Mucosa of rectum (tissue), 2 donors: ENCODE measurements at regions not wholly inside any gene's neighbourhood (a gene's known extent, or its start where the extent isn't known, plus 50 kb on each side); places are given as distances from the start of the nearest gene placed in this dataset.

Source experiments
- H3K27ac ChIP-seq, 2 donors: one replicate each; pipeline ENCODE4 v1.7.0; 2013; ENCODE audit warnings: inconsistent platforms in 2 of 2, low read depth in 2 of 2, low read length in 2 of 2
- H3K27me3 ChIP-seq, 2 donors: one replicate each; pipeline ENCODE4 v1.7.0; 2013; ENCODE audit warnings: low read length in 2 of 2; ENCODE audit not compliant: control insufficient read depth in 2 of 2, insufficient read depth in 2 of 2
- H3K36me3 ChIP-seq, 2 donors: one replicate each; pipeline ENCODE4 v1.7.0; 2013; ENCODE audit warnings: low read length in 2 of 2; ENCODE audit not compliant: control insufficient read depth in 2 of 2, insufficient read depth in 2 of 2
- H3K4me1 ChIP-seq, 2 donors: one replicate each; pipeline ENCODE4 v1.7.0; 2013; ENCODE audit warnings: low read length in 2 of 2, mild to moderate bottlenecking in 1 of 2; ENCODE audit not compliant: control insufficient read depth in 2 of 2, insufficient read depth in 2 of 2
- H3K4me3 ChIP-seq, 2 donors: one replicate each; pipeline ENCODE4 v1.7.0; 2013; ENCODE audit warnings: low read length in 2 of 2
- H3K9ac ChIP-seq, 2 donors: one replicate each; pipeline ENCODE4 v1.7.0; 2013; ENCODE audit warnings: low read length in 2 of 2, low read depth in 1 of 2, mild to moderate bottlenecking in 1 of 2
- H3K9me3 ChIP-seq, 2 donors: one replicate each; pipeline ENCODE4 v1.7.0; 2013; ENCODE audit warnings: low read length in 2 of 2; ENCODE audit not compliant: control insufficient read depth in 2 of 2
- donor health status: healthy.
- donor health status: Normal muscosa, but diverticular disease.

- no peaks in the 10 kb centered on the region for H3K9me3 ChIP-seq
- H3K27me3 ChIP-seq: no peaks in the 10 kb centered on the region
- H3K9ac ChIP-seq: no peak overlapping the region
Measured at GRCh38 chr7:18396953-18397352, 98.6 kb upstream of the HDAC9 start.

GRCh38 chr7:18399436-18400235 lies 95.9 kb upstream of the HDAC9 start:
- H3K4me1 ChIP-seq: no peaks in the 10 kb centered on the region
- no peak overlapping the region for H3K27ac ChIP-seq
- H3K4me3 ChIP-seq: no peak overlapping the region
- H3K9me3 ChIP-seq: no peaks in the 10 kb centered on the region
- no peak overlapping the region for H3K9ac ChIP-seq
- no peaks in the 10 kb centered on the region for H3K36me3 ChIP-seq
- H3K27me3 ChIP-seq: no peaks in the 10 kb centered on the region

More at GRCh38 chr7:18396953-18397352, 98.6 kb upstream of the HDAC9 start:
- no peaks in the 10 kb centered on the region for H3K4me1 ChIP-seq
- no peak overlapping the region for H3K27ac ChIP-seq
- no peaks in the 10 kb centered on the region for H3K36me3 ChIP-seq
- no peak overlapping the region for H3K4me3 ChIP-seq

DNA sequence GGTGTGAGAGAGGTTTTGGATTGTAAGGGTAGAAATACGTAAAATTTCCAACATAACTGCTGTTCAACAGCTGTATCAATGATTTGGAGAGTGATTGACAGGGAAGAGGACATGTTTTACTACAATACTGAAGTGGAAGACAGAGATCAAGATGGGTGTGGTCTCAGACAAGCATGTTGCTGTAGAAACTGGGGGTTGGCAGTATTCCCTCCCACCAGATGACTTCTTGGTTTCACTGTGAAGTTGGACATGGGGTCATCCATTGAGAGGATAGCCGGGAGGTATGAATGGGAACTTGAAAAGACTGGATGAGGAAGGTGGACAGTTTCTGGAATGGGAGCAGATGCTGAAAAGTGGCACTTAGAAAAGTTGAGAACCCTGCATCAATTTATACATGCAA lies 95.3 kb upstream of the HDAC9 start:
- no peaks in the 10 kb centered on the region for H3K4me1 ChIP-seq
- H3K9me3 ChIP-seq: no peaks in the 10 kb centered on the region
- no peaks in the 10 kb centered on the region for H3K27me3 ChIP-seq
- H3K27ac ChIP-seq: no peak overlapping the region
- no peaks in the 10 kb centered on the region for H3K36me3 ChIP-seq
- H3K9ac ChIP-seq: no peak overlapping the region
- H3K4me3 ChIP-seq: no peak overlapping the region

DNA sequence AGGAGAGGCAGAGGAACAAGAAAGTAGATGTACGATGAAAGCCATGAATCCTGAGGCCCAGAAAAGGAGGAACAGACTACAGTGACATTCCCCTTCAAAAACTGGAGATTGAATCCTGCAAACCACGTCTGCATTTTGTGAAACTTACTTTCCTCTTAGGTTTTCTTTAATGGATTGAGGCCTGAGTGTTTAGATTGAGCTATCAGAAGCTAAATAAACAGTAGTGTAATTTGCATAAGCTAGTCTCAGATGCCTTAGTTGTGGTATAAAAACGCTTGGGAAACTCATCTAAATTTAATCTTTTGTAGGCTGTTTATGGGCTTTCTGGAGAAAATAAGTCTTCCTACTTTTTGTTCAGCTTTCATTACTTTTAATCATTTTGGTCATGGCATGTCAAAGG lies 94.8 kb upstream of the HDAC9 start:
- Histone ChIP-seq H3K4me1 (no peaks in the 10 kb centered on the region), H3K9ac (no peak overlapping the region), H3K27me3 (no peaks in the 10 kb centered on the region), H3K4me3 (no peak overlapping the region), H3K27ac (no peak overlapping the region), H3K36me3 (no peaks in the 10 kb centered on the region), H3K9me3 (no peaks in the 10 kb centered on the region)

- Histone ChIP-seq H3K27ac (no peak overlapping the region), H3K27me3 (no peaks in the 10 kb centered on the region), H3K4me1 (no peaks in the 10 kb centered on the region), H3K4me3 (no peak overlapping the region), H3K9me3 (no peaks in the 10 kb centered on the region), H3K9ac (no peak overlapping the region), H3K36me3 (no peaks in the 10 kb centered on the region)
Measured at GRCh38 chr7:18401757-18402156, 93.8 kb upstream of the HDAC9 start.

- no peaks in the 10 kb centered on the region for H3K9me3 ChIP-seq
- H3K36me3 ChIP-seq: no peaks in the 10 kb centered on the region
- no peak overlapping the region for H3K4me3 ChIP-seq
Measured at GRCh38 chr7:18402488-18403183, 92.9 kb upstream of the HDAC9 start.

DNA sequence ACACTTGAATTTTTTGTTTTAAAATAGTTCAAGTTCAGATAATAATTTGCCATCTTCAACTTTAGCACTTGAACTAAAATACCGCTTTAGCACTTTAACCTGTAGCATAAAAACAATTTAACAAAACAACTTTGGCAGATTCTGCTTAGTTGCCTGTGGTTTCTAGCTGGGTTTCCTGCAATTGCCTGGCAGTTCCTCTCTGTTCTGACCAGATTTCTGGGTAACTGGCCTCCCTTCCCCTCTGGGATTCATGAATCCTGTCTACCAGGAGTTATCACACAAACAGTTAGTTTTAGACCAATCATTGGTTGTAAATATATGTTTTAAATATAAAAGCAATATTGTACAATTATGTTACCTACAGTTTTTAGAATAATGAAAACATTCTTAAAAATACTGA lies 89.8 kb upstream of the HDAC9 start:
- Histone ChIP-seq H3K9ac (no peak overlapping the region), H3K27me3 (no peaks in the 10 kb centered on the region), H3K4me3 (no peak overlapping the region), H3K36me3 (no peaks in the 10 kb centered on the region), H3K27ac (no peak overlapping the region), H3K9me3 (no peaks in the 10 kb centered on the region), H3K4me1 (no peaks in the 10 kb centered on the region)

More at GRCh38 chr7:18402488-18403183, 92.9 kb upstream of the HDAC9 start:
- Histone ChIP-seq H3K9ac (no peak overlapping the region), H3K4me1 (no peaks in the 10 kb centered on the region), H3K27ac (no peak overlapping the region), H3K27me3 (no peaks in the 10 kb centered on the region)

DNA sequence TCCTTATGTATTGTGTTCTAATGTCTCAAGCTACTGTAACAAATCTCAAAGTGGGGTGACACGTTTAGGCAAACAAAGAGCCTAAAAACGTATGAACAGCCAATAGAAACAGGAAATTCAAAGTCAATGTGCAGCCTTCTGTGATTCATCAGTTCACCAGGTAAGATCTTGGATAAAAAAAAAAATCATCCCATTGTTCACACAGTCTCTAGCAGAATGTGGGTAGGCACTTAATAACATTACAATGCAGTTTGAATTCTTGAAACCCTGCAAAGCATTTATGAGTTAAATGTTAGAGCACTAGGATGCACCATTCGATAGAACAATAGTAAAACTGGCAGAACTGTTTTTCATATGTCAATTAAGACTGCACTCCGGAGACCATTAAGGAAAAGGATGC lies 88.2 kb upstream of the HDAC9 start:
- Histone ChIP-seq H3K4me3 (no peak overlapping the region), H3K9me3 (no peaks in the 10 kb centered on the region), H3K36me3 (no peaks in the 10 kb centered on the region), H3K27me3 (no peaks in the 10 kb centered on the region), H3K27ac (no peak overlapping the region), H3K9ac (no peak overlapping the region), H3K4me1 (no peaks in the 10 kb centered on the region)

GRCh38 chr7:18408461-18408860 lies 87.1 kb upstream of the HDAC9 start:
- H3K27ac ChIP-seq: no peak overlapping the region
- H3K9me3 ChIP-seq: no peaks in the 10 kb centered on the region
- H3K9ac ChIP-seq: no peak overlapping the region
- no peak overlapping the region for H3K4me3 ChIP-seq
- H3K27me3 ChIP-seq: no peaks in the 10 kb centered on the region
- no peaks in the 10 kb centered on the region for H3K36me3 ChIP-seq
- no peaks in the 10 kb centered on the region for H3K4me1 ChIP-seq

DNA sequence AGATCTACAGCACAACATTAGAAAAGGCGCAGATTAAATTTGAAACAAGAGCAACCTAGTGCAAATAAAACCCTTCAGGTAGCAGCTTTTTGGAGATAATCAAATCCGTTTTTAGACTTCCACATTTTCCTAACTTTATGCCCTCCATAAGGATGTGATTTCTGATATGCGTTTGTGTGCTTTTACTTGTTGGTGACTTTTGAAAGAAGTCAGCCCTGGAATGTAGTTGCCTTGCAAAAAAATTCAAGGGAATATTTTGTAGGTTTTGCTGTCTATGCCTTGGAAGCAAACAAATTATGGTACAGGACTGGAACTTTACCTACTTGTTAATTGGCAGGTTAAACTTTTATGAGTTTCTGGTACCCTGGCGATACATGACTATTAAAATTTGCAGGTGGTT lies 86.7 kb upstream of the HDAC9 start:
- H3K27me3 ChIP-seq: no peaks in the 10 kb centered on the region
- no peak overlapping the region for H3K27ac ChIP-seq
- H3K9ac ChIP-seq: no peak overlapping the region
- no peaks in the 10 kb centered on the region for H3K4me1 ChIP-seq
- no peak overlapping the region for H3K4me3 ChIP-seq
- no peaks in the 10 kb centered on the region for H3K9me3 ChIP-seq
- H3K36me3 ChIP-seq: no peaks in the 10 kb centered on the region
